ENCODE measurements at regions not wholly inside any gene's neighbourhood (a gene's known extent, or its start where the extent isn't known, plus 50 kb on each side); places are given as distances from the start of the nearest gene placed in this dataset.

GRCh38 chr5:93057311-93057710, 523.7 kb downstream of the NR2F1-AS1 start:
- TF ChIP-seq REST (IDR thresholded peaks at IDR 0.05; ENCODE audit: insufficient read depth in 1 of 2, low read depth in 2 of 2, low read length in 1 of 2) (no peak), POLR2AphosphoS5 (IDR thresholded peaks at IDR 0.05; ENCODE audit: low read depth, low read length) (no peak), CTCF (IDR thresholded peaks at IDR 0.05) (no peak)
